Retina (tissue), 1 donor: ENCODE measurements at regions not wholly inside any gene's neighbourhood (a gene's known extent, or its start where the extent isn't known, plus 50 kb on each side); places are given as distances from the start of the nearest gene placed in this dataset.
"Not testable (repeated sequence)": the region's sequence is repeated elsewhere in the genome, so short reads cannot be mapped to it uniquely, and the experiment has no call there.

Experiments
- DNase-seq: peaks from one replicate; pipeline ENCODE4 v3.0.0-alpha.2; 2016

- DNase-seq, result peak; percentile 2
Observed at GRCh38 chr1:102365071-102365470, 368.3 kb upstream of the OLFM3 start.

GRCh38 chr1:102336602-102337001, 339.9 kb upstream of the OLFM3 start:
- DNase-seq, result no peak

- no peak for DNase-seq
Observed at GRCh38 chr1:102318104-102318806, 321.5 kb upstream of the OLFM3 start.

DNA sequence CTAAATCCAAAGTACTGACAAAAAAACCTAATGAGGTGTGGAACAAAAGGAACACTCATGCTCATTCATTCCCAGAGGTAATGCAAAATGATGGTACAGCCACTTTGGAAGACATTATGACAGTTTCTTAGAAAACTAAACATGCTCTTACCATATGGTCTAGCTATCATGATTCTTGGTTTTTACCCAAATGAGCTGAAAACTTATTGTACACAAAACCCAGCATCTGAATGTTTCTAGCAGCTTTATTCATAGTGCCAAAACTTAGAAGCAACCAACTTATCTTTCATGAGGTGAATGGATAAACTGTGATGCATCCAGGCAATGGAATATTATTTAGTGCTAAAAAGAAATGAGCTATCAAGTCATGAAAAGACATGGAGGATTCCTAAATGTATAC, 318.4 kb upstream of the OLFM3 start:
- no peak for DNase-seq

DNA sequence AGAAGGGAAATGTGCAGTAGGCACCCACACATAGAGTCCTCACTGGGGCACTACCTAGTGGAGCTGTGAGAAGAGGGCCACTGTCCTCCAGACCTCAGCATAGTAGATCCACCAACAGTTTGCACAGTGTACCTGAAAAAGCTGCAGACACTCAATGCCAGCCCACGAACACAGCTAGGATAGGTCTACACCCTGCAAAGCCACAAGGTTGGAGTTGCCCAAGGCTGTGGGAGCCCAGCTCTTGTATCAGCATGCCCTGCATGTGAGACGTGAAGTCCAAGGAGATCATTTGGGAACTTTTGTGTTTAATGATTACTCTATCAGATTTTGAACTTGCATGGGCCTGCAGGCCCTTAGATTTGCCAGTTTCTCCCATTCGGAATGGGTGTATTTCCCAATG, 299.4 kb upstream of the OLFM3 start:
- DNase-seq, result no peak

GRCh38 chr1:102282955-102283354, 286.2 kb upstream of the OLFM3 start:
- DNase-seq, result no peak

GRCh38 chr1:102262994-102263393, 266.3 kb upstream of the OLFM3 start:
- DNase-seq, result no peak

GRCh38 chr1:102252731-102253505, 256.2 kb upstream of the OLFM3 start:
- no peak for DNase-seq

DNA sequence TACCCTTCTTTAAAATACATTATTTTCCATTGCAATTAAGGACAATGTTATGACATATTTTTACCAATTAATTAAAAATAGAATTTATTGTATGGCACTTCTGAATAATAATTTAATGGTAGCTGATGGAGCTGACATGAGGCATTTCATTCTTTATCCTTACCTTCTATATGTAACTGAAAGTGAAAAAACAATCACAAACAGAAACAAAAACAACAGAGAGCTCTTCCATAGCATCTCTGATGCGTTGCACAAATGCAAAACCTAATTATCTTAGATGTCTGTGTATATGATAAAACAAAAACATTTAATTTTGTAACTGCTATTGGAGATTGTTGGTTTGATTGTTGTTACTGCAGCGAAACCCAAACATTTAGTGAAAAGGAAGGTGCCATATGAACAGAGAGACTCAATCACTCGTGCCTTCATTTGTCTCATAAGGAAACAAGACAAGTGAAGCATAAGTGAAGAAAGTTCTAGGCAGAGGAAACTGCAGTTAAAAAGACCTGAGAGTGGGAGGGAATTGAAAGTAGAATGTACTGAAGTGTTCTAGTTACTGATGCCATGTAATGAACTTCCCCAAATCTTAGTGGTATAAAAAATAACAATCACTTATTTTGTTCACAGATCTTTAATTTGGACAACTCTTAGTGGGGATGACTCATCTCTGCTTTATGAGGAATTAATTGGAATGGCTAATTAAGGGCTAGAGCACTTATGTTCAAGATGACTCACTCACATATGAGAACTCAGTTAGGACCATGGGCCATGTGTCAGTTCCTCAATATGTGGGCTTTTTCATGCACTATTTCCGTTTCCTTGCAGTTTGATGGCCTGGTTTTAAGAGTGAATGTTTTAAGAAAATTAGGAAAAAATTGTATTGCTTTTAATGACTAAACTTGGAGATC, 245.0 kb upstream of the OLFM3 start:
- no peak for DNase-seq

DNA sequence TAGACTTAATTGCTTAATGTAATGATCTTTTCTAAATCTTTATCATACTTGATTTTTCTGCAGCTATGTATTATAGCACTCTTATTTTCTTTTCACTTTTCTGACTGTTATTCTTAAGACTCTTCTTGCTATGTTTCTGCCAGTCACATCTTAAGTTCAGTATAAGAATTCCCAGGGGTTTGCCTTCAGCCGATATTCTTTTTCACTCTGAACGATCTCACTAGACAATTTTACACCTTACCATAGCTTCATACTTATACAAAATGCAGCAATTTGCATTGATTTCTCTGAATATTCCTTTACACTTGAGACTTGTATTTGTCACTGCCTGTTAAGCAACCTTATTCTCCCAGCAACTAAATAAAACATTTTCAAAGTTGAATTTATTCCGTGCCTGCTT, 242.5 kb upstream of the OLFM3 start:
- no peak for DNase-seq

- no peak for DNase-seq
Observed at GRCh38 chr1:102234753-102235359, 238.1 kb upstream of the OLFM3 start.

DNA sequence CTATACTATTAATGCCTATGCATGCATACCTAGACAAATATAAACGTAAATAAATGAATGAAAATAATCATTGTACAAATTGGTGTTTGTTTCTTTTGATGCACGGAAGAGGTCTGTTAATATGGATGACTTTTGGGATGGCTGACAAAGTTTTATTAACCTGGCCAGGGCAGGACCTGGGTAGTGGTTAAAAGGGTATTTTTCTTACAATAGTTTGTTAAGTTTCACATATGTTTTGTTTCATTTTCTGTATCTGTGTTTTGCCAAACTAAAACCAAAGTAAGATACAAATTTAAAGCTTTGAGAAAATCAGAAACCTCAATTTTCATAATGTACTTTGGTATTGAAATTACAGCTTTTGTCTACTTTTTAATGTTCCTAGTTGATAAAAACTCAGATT, 222.7 kb upstream of the OLFM3 start:
- DNase-seq, result no peak

DNA sequence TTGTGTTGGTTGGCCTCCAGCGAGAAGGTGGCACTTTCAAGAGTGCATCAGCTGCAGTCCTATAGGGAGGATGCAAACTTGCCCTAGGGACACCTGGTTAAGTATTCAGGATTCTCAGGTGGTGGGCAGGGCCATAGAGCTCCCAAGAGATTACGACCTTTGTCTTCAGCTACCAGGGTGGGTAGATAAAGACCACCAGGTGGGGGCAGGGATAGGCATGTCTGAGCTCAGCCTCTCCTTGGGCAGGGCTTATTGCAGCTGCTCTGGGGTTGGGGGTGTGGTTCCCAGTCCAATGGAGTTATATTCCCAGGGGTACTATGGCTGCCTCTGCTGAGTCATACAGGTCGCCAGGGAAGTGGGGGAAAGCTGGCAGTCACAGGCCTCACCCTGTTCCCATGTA, 214.2 kb upstream of the OLFM3 start:
- not testable (repeated sequence) for DNase-seq

- DNase-seq, result peak; percentile 49
Observed at GRCh38 chr1:102191723-102192122, 195.0 kb upstream of the OLFM3 start.

- DNase-seq, result no peak
Observed at GRCh38 chr1:102190429-102190828, 193.7 kb upstream of the OLFM3 start.

GRCh38 chr1:102186536-102186935, 189.8 kb upstream of the OLFM3 start:
- DNase-seq, result no peak

DNA sequence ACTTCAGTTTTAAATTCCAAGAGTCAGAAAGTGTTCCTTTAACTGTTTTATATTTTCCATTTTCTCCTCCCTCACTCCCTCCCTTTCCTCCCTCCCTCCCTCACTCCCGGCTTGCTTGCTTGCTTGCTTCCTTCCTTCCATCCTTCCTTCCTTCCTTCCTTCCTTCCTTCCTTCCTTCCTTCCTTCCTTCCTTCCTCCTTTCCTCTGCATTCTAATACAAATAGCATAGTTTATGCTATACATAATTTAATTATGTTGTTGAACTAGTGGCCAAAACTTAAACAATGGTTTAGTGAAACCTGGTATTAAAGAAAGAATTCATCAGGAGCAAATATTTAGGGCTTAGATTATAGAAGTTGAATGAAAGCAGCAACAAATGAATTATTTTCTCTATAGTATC, 188.5 kb upstream of the OLFM3 start:
- DNase-seq, result no peak

GRCh38 chr1:102184477-102184876, 187.8 kb upstream of the OLFM3 start:
- DNase-seq, result no peak

DNA sequence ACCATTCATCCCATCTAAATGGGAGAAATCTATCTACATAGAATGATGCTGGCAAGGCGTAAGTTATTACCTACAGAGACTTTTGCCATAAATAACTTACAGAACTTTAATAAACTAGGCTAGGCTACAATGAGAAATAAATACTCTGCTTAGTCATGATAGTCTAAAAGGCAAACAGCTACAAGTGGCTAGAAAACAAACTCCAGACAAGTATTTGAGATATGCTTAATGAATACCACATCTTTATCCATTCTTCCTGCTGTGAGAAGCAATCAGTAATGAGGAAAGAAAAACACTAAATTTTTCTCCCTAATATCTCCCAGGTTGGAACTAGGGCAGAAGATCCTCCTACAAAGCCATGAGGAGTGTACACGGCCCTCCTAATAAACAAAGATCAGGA, 187.0 kb upstream of the OLFM3 start:
- DNase-seq, result no peak

GRCh38 chr1:102182603-102183260, 186.0 kb upstream of the OLFM3 start:
- no peak for DNase-seq

DNA sequence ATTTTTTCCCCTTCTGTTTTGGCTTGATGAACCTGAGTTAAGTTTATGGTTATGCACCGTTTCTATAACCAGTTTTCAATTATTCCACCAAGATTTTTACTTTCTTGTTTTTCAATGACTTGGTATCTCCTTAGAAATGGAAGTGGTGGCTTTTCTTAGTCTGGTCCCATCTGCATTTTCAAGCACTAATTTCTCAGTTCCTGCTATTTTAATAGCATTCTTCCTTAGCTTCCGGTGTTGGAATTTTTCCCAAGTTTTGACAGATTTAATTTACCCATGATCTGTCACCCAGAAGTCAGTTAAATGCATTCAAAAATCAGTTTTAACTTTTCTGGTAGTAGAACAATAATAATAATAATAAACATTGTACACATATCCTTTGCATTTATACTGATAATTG, 184.6 kb upstream of the OLFM3 start:
- no peak for DNase-seq

GRCh38 chr1:102178480-102178879, 181.8 kb upstream of the OLFM3 start:
- DNase-seq, result no peak
